HEK293 (cell line): ENCODE measurements at regions not wholly inside any gene's neighbourhood (a gene's known extent, or its start where the extent isn't known, plus 50 kb on each side); places are given as distances from the start of the nearest gene placed in this dataset.

Experiments used
- CTCF ChIA-PET: fragments of 350-600 bp; formaldehyde crosslinking; extraction: SDS; loops from one replicate; lab custom pipeline; 2021; ENCODE audit warnings: antibody characterized with exemption; lab: Yijun Ruan, JAX
- POLR2A ChIA-PET: fragments of 300-600 bp; formaldehyde crosslinking; extraction: SDS; loops from one replicate; lab custom pipeline; 2020; ENCODE audit warnings: antibody characterized with exemption, inconsistent platforms; lab: Yijun Ruan, JAX
- H3K27ac ChIP-seq: fragments of 200-500 bp; sonication (Bioruptor generic); 2 replicates; pipeline ENCODE4 v1.5.1; 2014; ENCODE audit warnings: low read depth, low read length, control low read depth, inconsistent platforms; ENCODE audit errors: extremely low read depth
- H3K36me3 ChIP-seq, 2 experiments: fragments of 200-500 bp in 1 of 2; sonication (Bioruptor generic) in 1 of 2; 1 replicate in 1 of 2; 2 replicates in 1 of 2; pipeline ENCODE4 v1.5.1; 2014 to 2017; ENCODE audit warnings: inconsistent platforms in 2 of 2, low read length in 2 of 2; ENCODE audit not compliant: control insufficient read depth in 2 of 2, insufficient read depth in 1 of 2
- H3K4me1 ChIP-seq: fragments of 200-500 bp; sonication (Bioruptor generic); 2 replicates; pipeline ENCODE4 v1.5.1; 2014; ENCODE audit warnings: mild to moderate bottlenecking, low read length, inconsistent platforms; ENCODE audit not compliant: control insufficient read depth, insufficient read depth
- H3K4me3 ChIP-seq: 2 replicates; pipeline ENCODE4 v1.5.1; 2011; ENCODE audit warnings: low read depth, mild to moderate bottlenecking, control low read depth, low read length, moderate library complexity
- H3K9me3 ChIP-seq: fragments of 200-500 bp; sonication (Bioruptor generic); 2 replicates; pipeline ENCODE4 v1.5.1; 2014; ENCODE audit warnings: low read depth, low read length, inconsistent platforms; ENCODE audit not compliant: control insufficient read depth, insufficient read depth
- SALL2 ChIP-seq: fragments of 450-650 bp; formaldehyde crosslinking; IDR thresholded peaks from 2 replicates; pipeline ENCODE4 v1.5.0; 2017; ENCODE audit warnings: missing biosample characterization, mild to moderate bottlenecking, missing genetic modification characterization, borderline replicate concordance
- TCF7L2 ChIP-seq: IDR thresholded peaks from 2 replicates; pipeline ENCODE4 v1.6.1; 2011; ENCODE audit warnings: low read depth, mild to moderate bottlenecking, inconsistent platforms, low read length, moderate library complexity, borderline replicate concordance
- ZFP3 ChIP-seq: fragments of 450-650 bp; formaldehyde crosslinking; IDR thresholded peaks from 2 replicates; pipeline ENCODE4 v1.5.1; 2016; ENCODE audit warnings: low read depth, missing biosample characterization, missing genetic modification characterization
- ZFP37 ChIP-seq: fragments of 450-650 bp; formaldehyde crosslinking; IDR thresholded peaks from 2 replicates; pipeline ENCODE4 v1.5.1; 2016; ENCODE audit warnings: missing biosample characterization, missing genetic modification characterization
- ZNF114 ChIP-seq: fragments of 450-650 bp; formaldehyde crosslinking; IDR thresholded peaks from 2 replicates; pipeline ENCODE4 v1.5.0; 2017; ENCODE audit warnings: missing biosample characterization, missing genetic modification characterization
- ZNF157 ChIP-seq: fragments of 450-650 bp; formaldehyde crosslinking; IDR thresholded peaks from 2 replicates; pipeline ENCODE4 v1.5.1; 2016; ENCODE audit warnings: missing biosample characterization, missing genetic modification characterization
- ZNF311 ChIP-seq: fragments of 450-650 bp; formaldehyde crosslinking; IDR thresholded peaks from 2 replicates; pipeline ENCODE4 v1.5.1; 2017; ENCODE audit warnings: missing biosample characterization, missing genetic modification characterization, borderline replicate concordance
- ZNF48 ChIP-seq: fragments of 450-650 bp; formaldehyde crosslinking; IDR thresholded peaks from 2 replicates; pipeline ENCODE4 v1.5.1; 2016; ENCODE audit warnings: missing biosample characterization, missing genetic modification characterization
- ZNF571 ChIP-seq: fragments of 450-650 bp; formaldehyde crosslinking; IDR thresholded peaks from 2 replicates; pipeline ENCODE4 v1.5.0; 2017; ENCODE audit warnings: missing biosample characterization, missing genetic modification characterization
- ZNF629 ChIP-seq: fragments of 450-650 bp; formaldehyde crosslinking; IDR thresholded peaks from 2 replicates; pipeline ENCODE4 v1.5.1; 2017; ENCODE audit warnings: missing biosample characterization, missing genetic modification characterization
- ZNF677 ChIP-seq: fragments of 450-650 bp; IDR thresholded peaks from 2 replicates; pipeline ENCODE4 v1.5.0; 2018; ENCODE audit warnings: missing biosample characterization, mild to moderate bottlenecking, missing genetic modification characterization, moderate library complexity
- ZXDB ChIP-seq: fragments of 450-650 bp; formaldehyde crosslinking; IDR thresholded peaks from 2 replicates; pipeline ENCODE4 v1.5.1; 2016; ENCODE audit warnings: missing biosample characterization, missing genetic modification characterization
- TF ChIP-seq, protein P1 (sequence below): fragments of 450-650 bp; formaldehyde crosslinking; IDR thresholded peaks from 2 replicates; pipeline ENCODE4 v1.5.1; 2017; ENCODE audit warnings: missing biosample characterization, missing genetic modification characterization
- TF ChIP-seq, protein P2 (sequence below): fragments of 450-650 bp; formaldehyde crosslinking; IDR thresholded peaks from 2 replicates; pipeline ENCODE4 v1.5.1; 2016; ENCODE audit warnings: missing biosample characterization, missing genetic modification characterization
- TF ChIP-seq, protein P3 (sequence below): fragments of 450-650 bp; formaldehyde crosslinking; IDR thresholded peaks from 2 replicates; pipeline ENCODE4 v1.5.1; 2016; ENCODE audit warnings: missing biosample characterization, missing genetic modification characterization
- TF ChIP-seq, protein P4 (sequence below): fragments of 450-650 bp; formaldehyde crosslinking; IDR thresholded peaks from 2 replicates; pipeline ENCODE4 v1.5.1; 2016; ENCODE audit warnings: missing biosample characterization, missing genetic modification characterization, low read depth
- TF ChIP-seq, protein P5 (sequence below): fragments of 450-650 bp; formaldehyde crosslinking; IDR thresholded peaks from 2 replicates; pipeline ENCODE4 v1.5.1; 2016; ENCODE audit warnings: missing biosample characterization, missing genetic modification characterization
- TF ChIP-seq, protein P6 (sequence below): fragments of 450-650 bp; formaldehyde crosslinking; IDR thresholded peaks from 2 replicates; pipeline ENCODE4 v1.5.1; 2016; ENCODE audit warnings: missing biosample characterization, missing genetic modification characterization
- TF ChIP-seq, protein P7 (sequence below): fragments of 450-650 bp; formaldehyde crosslinking; optimal IDR thresholded peaks from 2 replicates; pipeline ENCODE3; 2016; ENCODE audit warnings: missing biosample characterization, mild to moderate bottlenecking, missing genetic modification characterization

DNA sequence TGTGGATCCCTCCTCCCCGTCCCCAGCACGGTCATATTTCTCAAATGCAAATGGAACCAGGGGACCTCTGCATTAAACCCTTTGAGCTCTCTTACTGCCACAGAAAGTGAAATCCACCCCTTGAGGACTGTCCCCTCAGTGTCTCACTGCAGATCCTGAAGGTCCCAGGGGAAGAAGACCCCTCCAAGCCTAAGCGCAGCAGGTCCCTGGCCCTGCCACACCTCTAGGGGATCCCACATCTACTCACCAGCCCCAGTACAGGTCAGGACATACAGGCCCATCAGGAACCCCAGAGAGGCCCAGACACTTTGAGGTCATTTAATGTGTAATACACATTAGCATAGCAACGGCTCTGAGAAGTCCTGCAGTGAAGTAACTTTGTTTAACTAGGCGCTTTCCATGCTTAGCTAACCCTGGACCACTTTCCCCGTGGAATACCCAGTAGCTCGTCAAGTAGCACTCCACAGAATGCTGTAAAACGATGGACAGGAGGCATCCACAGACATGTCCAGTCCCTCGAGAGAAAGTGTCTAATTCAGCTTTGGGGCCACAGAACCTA lies 54.7 kb upstream of the ALDH1B1 start:
- ChIA-PET POLR2A (no interaction called here), CTCF (interaction anchor here (0.8 kb wide), 1 partner anchor 8 kb away, joined by 3 read pairs; no protein-coding TSS in a partner anchor)
- Histone ChIP-seq H3K4me1 (no peaks in the 10 kb centered on the region), H3K27ac (no peak overlapping the region), H3K4me3 (no peak overlapping the region), H3K9me3 (no peaks in the 10 kb centered on the region), H3K36me3 (no peaks in the 10 kb centered on the region)
- TF ChIP-seq ZNF114 (tag by site-specific recombination) (no peak), SALL2 (tag by site-specific recombination) (no peak), ZXDB (no peak), ZNF157 (tag by site-specific recombination) (no peak), ZFP37 (tag by site-specific recombination) (no peak), ZNF571 (tag by site-specific recombination) (no peak), ZNF629 (tag by site-specific recombination) (no peak), ZNF48 (no peak), TCF7L2 (no peak), ZNF311 (tag by site-specific recombination) (no peak), ZNF677 (tag by site-specific recombination) (no peak), ZFP3 (tag by site-specific recombination) (no peak)
- TF ChIP-seq, protein P1, sequence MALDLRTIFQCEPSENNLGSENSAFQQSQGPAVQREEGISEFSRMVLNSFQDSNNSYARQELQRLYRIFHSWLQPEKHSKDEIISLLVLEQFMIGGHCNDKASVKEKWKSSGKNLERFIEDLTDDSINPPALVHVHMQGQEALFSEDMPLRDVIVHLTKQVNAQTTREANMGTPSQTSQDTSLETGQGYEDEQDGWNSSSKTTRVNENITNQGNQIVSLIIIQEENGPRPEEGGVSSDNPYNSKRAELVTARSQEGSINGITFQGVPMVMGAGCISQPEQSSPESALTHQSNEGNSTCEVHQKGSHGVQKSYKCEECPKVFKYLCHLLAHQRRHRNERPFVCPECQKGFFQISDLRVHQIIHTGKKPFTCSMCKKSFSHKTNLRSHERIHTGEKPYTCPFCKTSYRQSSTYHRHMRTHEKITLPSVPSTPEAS (tag by site-specific recombination): no peak
- TF ChIP-seq, protein P2, sequence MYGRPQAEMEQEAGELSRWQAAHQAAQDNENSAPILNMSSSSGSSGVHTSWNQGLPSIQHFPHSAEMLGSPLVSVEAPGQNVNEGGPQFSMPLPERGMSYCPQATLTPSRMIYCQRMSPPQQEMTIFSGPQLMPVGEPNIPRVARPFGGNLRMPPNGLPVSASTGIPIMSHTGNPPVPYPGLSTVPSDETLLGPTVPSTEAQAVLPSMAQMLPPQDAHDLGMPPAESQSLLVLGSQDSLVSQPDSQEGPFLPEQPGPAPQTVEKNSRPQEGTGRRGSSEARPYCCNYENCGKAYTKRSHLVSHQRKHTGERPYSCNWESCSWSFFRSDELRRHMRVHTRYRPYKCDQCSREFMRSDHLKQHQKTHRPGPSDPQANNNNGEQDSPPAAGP (tag by site-specific recombination): no peak
- TF ChIP-seq, protein P3, sequence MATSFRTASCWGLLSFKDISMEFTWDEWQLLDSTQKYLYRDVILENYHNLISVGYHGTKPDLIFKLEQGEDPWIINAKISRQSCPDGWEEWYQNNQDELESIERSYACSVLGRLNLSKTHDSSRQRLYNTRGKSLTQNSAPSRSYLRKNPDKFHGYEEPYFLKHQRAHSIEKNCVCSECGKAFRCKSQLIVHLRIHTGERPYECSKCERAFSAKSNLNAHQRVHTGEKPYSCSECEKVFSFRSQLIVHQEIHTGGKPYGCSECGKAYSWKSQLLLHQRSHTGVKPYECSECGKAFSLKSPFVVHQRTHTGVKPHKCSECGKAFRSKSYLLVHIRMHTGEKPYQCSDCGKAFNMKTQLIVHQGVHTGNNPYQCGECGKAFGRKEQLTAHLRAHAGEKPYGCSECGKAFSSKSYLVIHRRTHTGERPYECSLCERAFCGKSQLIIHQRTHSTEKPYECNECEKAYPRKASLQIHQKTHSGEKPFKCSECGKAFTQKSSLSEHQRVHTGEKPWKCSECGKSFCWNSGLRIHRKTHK: no peak
- TF ChIP-seq, protein P4, sequence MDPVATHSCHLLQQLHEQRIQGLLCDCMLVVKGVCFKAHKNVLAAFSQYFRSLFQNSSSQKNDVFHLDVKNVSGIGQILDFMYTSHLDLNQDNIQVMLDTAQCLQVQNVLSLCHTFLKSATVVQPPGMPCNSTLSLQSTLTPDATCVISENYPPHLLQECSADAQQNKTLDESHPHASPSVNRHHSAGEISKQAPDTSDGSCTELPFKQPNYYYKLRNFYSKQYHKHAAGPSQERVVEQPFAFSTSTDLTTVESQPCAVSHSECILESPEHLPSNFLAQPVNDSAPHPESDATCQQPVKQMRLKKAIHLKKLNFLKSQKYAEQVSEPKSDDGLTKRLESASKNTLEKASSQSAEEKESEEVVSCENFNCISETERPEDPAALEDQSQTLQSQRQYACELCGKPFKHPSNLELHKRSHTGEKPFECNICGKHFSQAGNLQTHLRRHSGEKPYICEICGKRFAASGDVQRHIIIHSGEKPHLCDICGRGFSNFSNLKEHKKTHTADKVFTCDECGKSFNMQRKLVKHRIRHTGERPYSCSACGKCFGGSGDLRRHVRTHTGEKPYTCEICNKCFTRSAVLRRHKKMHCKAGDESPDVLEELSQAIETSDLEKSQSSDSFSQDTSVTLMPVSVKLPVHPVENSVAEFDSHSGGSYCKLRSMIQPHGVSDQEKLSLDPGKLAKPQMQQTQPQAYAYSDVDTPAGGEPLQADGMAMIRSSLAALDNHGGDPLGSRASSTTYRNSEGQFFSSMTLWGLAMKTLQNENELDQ: no peak
- TF ChIP-seq, protein P5, sequence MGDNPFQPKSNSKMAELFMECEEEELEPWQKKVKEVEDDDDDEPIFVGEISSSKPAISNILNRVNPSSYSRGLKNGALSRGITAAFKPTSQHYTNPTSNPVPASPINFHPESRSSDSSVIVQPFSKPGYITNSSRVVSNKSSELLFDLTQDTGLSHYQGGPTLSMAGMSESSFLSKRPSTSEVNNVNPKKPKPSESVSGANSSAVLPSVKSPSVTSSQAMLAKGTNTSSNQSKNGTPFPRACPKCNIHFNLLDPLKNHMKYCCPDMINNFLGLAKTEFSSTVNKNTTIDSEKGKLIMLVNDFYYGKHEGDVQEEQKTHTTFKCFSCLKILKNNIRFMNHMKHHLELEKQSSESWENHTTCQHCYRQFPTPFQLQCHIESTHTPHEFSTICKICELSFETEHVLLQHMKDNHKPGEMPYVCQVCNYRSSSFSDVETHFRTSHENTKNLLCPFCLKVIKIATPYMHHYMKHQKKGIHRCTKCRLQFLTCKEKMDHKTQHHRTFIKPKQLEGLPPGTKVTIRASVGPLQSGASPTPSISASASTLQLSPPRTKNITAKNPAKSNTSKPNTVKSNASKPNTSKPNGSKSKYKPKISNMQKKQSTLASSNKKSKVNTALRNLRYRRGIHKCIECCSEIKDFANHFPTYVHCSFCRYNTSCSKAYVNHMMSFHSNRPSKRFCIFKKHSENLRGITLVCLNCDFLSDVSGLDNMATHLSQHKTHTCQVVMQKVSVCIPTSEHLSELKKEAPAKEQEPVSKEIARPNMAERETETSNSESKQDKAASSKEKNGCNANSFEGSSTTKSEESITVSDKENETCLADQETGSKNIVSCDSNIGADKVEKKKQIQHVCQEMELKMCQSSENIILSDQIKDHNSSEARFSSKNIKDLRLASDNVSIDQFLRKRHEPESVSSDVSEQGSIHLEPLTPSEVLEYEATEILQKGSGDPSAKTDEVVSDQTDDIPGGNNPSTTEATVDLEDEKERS (tag by site-specific recombination): no peak
- TF ChIP-seq, protein P6, sequence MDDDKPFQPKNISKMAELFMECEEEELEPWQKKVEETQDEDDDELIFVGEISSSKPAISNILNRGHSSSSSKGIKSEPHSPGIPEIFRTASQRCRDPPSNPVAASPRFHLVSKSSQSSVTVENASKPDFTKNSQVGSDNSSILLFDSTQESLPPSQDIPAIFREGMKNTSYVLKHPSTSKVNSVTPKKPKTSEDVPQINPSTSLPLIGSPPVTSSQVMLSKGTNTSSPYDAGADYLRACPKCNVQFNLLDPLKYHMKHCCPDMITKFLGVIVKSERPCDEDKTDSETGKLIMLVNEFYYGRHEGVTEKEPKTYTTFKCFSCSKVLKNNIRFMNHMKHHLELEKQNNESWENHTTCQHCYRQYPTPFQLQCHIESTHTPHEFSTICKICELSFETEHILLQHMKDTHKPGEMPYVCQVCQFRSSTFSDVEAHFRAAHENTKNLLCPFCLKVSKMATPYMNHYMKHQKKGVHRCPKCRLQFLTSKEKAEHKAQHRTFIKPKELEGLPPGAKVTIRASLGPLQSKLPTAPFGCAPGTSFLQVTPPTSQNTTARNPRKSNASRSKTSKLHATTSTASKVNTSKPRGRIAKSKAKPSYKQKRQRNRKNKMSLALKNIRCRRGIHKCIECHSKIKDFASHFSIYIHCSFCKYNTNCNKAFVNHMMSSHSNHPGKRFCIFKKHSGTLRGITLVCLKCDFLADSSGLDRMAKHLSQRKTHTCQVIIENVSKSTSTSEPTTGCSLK (tag by site-specific recombination): no peak
- TF ChIP-seq, protein P7, sequence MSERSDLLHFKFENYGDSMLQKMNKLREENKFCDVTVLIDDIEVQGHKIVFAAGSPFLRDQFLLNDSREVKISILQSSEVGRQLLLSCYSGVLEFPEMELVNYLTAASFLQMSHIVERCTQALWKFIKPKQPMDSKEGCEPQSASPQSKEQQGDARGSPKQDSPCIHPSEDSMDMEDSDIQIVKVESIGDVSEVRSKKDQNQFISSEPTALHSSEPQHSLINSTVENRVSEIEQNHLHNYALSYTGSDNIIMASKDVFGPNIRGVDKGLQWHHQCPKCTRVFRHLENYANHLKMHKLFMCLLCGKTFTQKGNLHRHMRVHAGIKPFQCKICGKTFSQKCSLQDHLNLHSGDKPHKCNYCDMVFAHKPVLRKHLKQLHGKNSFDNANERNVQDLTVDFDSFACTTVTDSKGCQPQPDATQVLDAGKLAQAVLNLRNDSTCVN (tag by site-specific recombination): no peak
